CD14-positive monocyte (primary cell): ENCODE measurements at regions not wholly inside any gene's neighbourhood (a gene's known extent, or its start where the extent isn't known, plus 50 kb on each side); places are given as distances from the start of the nearest gene placed in this dataset.

Experiments
- DNase-seq, 3 donors: peaks; one replicate each; pipeline ENCODE4 v3.0.0-alpha.2; 2011 to 2022
- H2AFZ ChIP-seq: 2 replicates; pipeline ENCODE4 v1.6.0; 2012; ENCODE audit warnings: mild to moderate bottlenecking, low read depth, low read length, inconsistent platforms; ENCODE audit not compliant: insufficient read depth, poor library complexity, severe bottlenecking
- H3K27ac ChIP-seq, 2 donors: 1 replicate in 1 of 2; 2 replicates in 1 of 2; pipeline ENCODE4 v1.5.1; 2012 to 2013; ENCODE audit warnings: low read length in 2 of 2, control low read depth in 1 of 2, inconsistent platforms in 1 of 2, low read depth in 1 of 2, mild to moderate bottlenecking in 1 of 2
- H3K27me3 ChIP-seq, 2 donors: one replicate each; pipeline versions ENCODE4 v1.6.0 to v1.6.1; 2011 to 2013; ENCODE audit warnings: low read length in 2 of 2; ENCODE audit not compliant: control insufficient read depth in 2 of 2, insufficient read depth in 2 of 2
- H3K36me3 ChIP-seq, 2 donors: replicated peaks in 1 of 2; 1 replicate in 1 of 2; 2 replicates in 1 of 2; pipeline versions ENCODE4 v1.5.1 to v1.6.1; 2012 to 2013; ENCODE audit warnings: low read length in 2 of 2, control low read depth in 1 of 2, inconsistent platforms in 1 of 2, mild to moderate bottlenecking in 1 of 2; ENCODE audit not compliant: insufficient read depth in 2 of 2, control insufficient read depth in 1 of 2
- H3K4me1 ChIP-seq, 2 donors: 1 replicate in 1 of 2; 2 replicates in 1 of 2; pipeline versions ENCODE4 v1.5.1 to v1.6.1; 2012 to 2013; ENCODE audit warnings: low read length in 2 of 2, control low read depth in 1 of 2, inconsistent platforms in 1 of 2, mild to moderate bottlenecking in 1 of 2, moderate library complexity in 1 of 2; ENCODE audit not compliant: insufficient read depth in 2 of 2, control insufficient read depth in 1 of 2
- H3K4me2 ChIP-seq: replicated peaks from 2 replicates; pipeline ENCODE3; 2012; ENCODE audit warnings: low read length, moderate library complexity, mild to moderate bottlenecking; ENCODE audit not compliant: poor library complexity, severe bottlenecking; ENCODE audit errors: extremely low read depth
- H3K4me3 ChIP-seq, 3 experiments: fragments of 200-600 bp in 1 of 3; sonication (generic) in 1 of 3; replicated peaks in 1 of 3; 1 replicate in 2 of 3; 2 replicates in 1 of 3; pipeline ENCODE4 v1.5.1; 2011 to 2013; ENCODE audit warnings: low read length in 3 of 3, mild to moderate bottlenecking in 3 of 3, control low read depth in 2 of 3, low read depth in 2 of 3, inconsistent platforms in 1 of 3, moderate library complexity in 1 of 3
- H3K79me2 ChIP-seq: 2 replicates; pipeline ENCODE4 v1.6.0; 2012; ENCODE audit warnings: mild to moderate bottlenecking, control low read depth, inconsistent platforms, low read length, moderate library complexity; ENCODE audit not compliant: insufficient read depth
- H3K9ac ChIP-seq: 2 replicates; pipeline ENCODE4 v1.6.0; 2017; ENCODE audit warnings: low read length, mild to moderate bottlenecking; ENCODE audit not compliant: insufficient read depth, poor library complexity, severe bottlenecking
- H3K9me3 ChIP-seq, 2 donors: replicated peaks in 1 of 2; 1 replicate in 1 of 2; 2 replicates in 1 of 2; pipeline versions ENCODE4 v1.5.1 to v1.6.1; 2012 to 2013; ENCODE audit warnings: low read length in 2 of 2, control low read depth in 1 of 2; ENCODE audit not compliant: control insufficient read depth in 1 of 2, insufficient read depth in 1 of 2
- H4K20me1 ChIP-seq: 2 replicates; pipeline ENCODE4 v1.6.0; 2012; ENCODE audit warnings: mild to moderate bottlenecking, low read length, control low read depth, moderate library complexity; ENCODE audit not compliant: insufficient read depth
- H3K27ac Mint-ChIP-seq, 7 donors: one replicate each; pipeline ENCODE4 v1.8.0; 2020; ENCODE audit warnings: mild to moderate bottlenecking in 7 of 7, mixed read lengths in 7 of 7, moderate library complexity in 6 of 7, inconsistent platforms in 2 of 7
- H3K27me3 Mint-ChIP-seq, 3 donors: one replicate each; pipeline ENCODE4 v1.8.0; 2021 to 2022; ENCODE audit warnings: low read depth in 3 of 3, mild to moderate bottlenecking in 3 of 3, mixed read lengths in 3 of 3, moderate library complexity in 3 of 3, inconsistent platforms in 1 of 3
- H3K36me3 Mint-ChIP-seq, 2 donors: one replicate each; pipeline ENCODE4 v1.8.0; 2020; ENCODE audit warnings: mixed read lengths in 2 of 2, inconsistent platforms in 1 of 2, mild to moderate bottlenecking in 1 of 2
- H3K4me1 Mint-ChIP-seq: one replicate; pipeline ENCODE4 v1.8.0; 2020; ENCODE audit warnings: mild to moderate bottlenecking, mixed read lengths
- H3K4me3 Mint-ChIP-seq, 2 donors: one replicate each; pipeline ENCODE4 v1.8.0; 2020; ENCODE audit warnings: mild to moderate bottlenecking in 2 of 2, mixed read lengths in 2 of 2, moderate library complexity in 1 of 2
- H3K9me3 Mint-ChIP-seq, 7 donors: one replicate each; pipeline ENCODE4 v1.8.0; 2020 to 2022; ENCODE audit warnings: mixed read lengths in 7 of 7, mild to moderate bottlenecking in 6 of 7, moderate library complexity in 6 of 7, inconsistent platforms in 2 of 7
- CTCF ChIP-seq: fragments of 200-600 bp; IDR thresholded peaks from one replicate; pipeline ENCODE4 v1.8.0; 2022; ENCODE audit warnings: antibody characterized with exemption, mild to moderate bottlenecking
- WGBS: methylation state at CpG from one replicate; pipeline ENCODE4 v1.1.5; 2013; ENCODE audit warnings: missing lambda C conversion rate; ENCODE audit not compliant: insufficient coverage; 5-methylcytosine and 5-hydroxymethylcytosine counted together
- intact Hi-C, 2 donors: fragments of 100-400 bp; cut with micrococcal nuclease; formaldehyde crosslinking; loops; one replicate each; pipeline versions ENCODE4 v1.15.0 to v1.15.1; 2023

GRCh38 chr5:109532773-109533364 is 123.1 kb upstream of the PJA2 start:
- no peak for DNase-seq
- no peak overlapping the region for H2AFZ ChIP-seq
- no peak for TF ChIP-seq CTCF
- Mint-ChIP-seq H3K4me3 (no peak overlapping the region), H3K9me3 (peaks cover 0 to 8% (median 0%) of the 10 kb centered on the region in 7 donors), H3K4me1 (no peaks in the 10 kb centered on the region), H3K36me3 (no peaks in the 10 kb centered on the region), H3K27me3 (peaks cover 0 to 3% (median 0%) of the 10 kb centered on the region in 3 donors), H3K27ac (no peak overlapping the region)
- no peaks in the 10 kb centered on the region for H3K36me3 ChIP-seq
- H3K4me2 ChIP-seq: no peak overlapping the region
- intact Hi-C loops: no loop called here
- no peaks in the 10 kb centered on the region for H4K20me1 ChIP-seq
- H3K9me3 ChIP-seq: no peaks in the 10 kb centered on the region
- no peaks in the 10 kb centered on the region for H3K4me1 ChIP-seq
- no CpG with 5 or more reads among the region's 2 CpGs for WGBS
- no peaks in the 10 kb centered on the region for H3K27me3 ChIP-seq
- no peak overlapping the region for H3K4me3 ChIP-seq
- no peaks in the 10 kb centered on the region for H3K79me2 ChIP-seq
- no peak overlapping the region for H3K27ac ChIP-seq
- H3K9ac ChIP-seq: no peak overlapping the region

DNA sequence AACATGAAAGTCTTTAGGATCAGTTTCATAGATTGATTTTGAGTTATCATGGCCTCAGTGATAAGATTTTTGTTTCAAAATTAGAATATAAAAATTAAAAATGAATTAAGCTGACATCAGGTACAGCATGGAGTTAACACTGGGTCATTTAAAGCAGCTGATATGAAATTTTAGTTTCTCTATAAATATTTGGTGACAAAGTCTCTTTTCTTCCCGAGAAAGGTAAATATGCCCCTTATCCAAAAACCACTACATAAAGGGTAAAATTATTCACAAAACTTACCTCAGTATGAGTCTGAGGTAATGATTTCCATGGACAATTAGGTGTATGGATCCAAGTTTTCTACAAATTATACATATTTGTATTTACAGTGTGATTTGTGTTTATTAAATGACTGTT is 121.5 kb upstream of the PJA2 start:
- H3K36me3 ChIP-seq: no peaks in the 10 kb centered on the region

More for the DNA sequence above, 121.5 kb upstream of the PJA2 start:
- H3K27ac Mint-ChIP-seq: no peak overlapping the region
- DNase-seq: no peak
- no peak overlapping the region for H2AFZ ChIP-seq
- no peak overlapping the region for H3K4me3 Mint-ChIP-seq
- H4K20me1 ChIP-seq: no peaks in the 10 kb centered on the region
- intact Hi-C loops: no loop called here
- H3K4me2 ChIP-seq: no peak overlapping the region
- H3K27ac ChIP-seq: no peak overlapping the region
- no peaks in the 10 kb centered on the region for H3K79me2 ChIP-seq
- H3K4me3 ChIP-seq: no peak overlapping the region
- H3K4me1 ChIP-seq: no peaks in the 10 kb centered on the region
- H3K9me3 Mint-ChIP-seq: peaks cover 0 to 3% (median 0%) of the 10 kb centered on the region in 7 donors
- H3K4me1 Mint-ChIP-seq: no peaks in the 10 kb centered on the region
- H3K9me3 ChIP-seq: no peaks in the 10 kb centered on the region
- no peaks in the 10 kb centered on the region for H3K27me3 ChIP-seq
- no peak for TF ChIP-seq CTCF
- H3K9ac ChIP-seq: no peak overlapping the region
- no peaks in the 10 kb centered on the region for H3K36me3 Mint-ChIP-seq
- H3K27me3 Mint-ChIP-seq: peaks cover 0 to 2% (median 0%) of the 10 kb centered on the region in 3 donors
- WGBS: no CpG with 5 or more reads among the region's 1 CpG
